ENCODE measurements at regions not wholly inside any gene's neighbourhood (a gene's known extent, or its start where the extent isn't known, plus 50 kb on each side); places are given as distances from the start of the nearest gene placed in this dataset.

DNA sequence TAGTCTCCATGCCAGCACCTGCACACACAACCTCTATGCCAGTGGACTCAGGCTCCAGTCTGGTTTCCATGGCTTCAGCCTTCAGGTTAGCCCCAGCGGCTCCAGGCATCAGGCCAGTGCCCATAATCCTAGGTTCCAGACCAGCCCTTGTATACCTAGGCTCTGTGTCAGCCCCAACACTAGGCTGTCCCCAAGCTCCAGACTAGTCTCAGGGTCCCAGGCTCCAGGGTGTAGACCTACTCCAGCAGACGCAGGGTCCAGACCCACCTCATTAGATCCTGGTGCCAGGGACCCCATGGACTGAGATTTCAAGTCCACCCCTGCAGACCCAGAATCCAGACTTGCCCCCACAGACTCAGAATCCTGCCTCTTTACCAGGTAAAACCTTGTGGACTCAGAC is 275.9 kb downstream of the SLC16A7 start:
- H3K4me1 ChIP-seq: no peaks in the 10 kb centered on the region

DNA sequence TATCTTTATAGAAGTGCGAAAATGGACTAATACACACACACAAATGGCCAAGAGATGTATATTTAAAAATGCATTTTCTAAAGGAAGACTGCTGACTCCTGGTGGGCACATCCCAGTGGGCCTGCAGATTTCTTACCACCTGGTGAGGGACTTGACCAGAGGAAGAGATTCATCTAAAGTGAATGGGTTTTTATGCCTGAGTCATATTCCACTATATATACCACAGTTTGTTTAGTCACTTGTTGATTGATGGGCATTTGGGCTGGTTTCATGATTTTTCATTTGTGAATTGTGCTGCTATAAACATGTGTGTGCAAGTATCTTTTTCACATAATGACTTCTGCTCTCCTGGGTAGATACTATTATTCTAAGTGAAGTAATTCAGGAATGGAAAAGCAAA is 277.3 kb downstream of the SLC16A7 start:
- DNase-seq (ENCODE audit: low spot score in 2 of 2): no peak
- H3K27me3 ChIP-seq: no peaks in the 10 kb centered on the region
- intact Hi-C loops (cut with DNase I; ENCODE audit: low total_unique reads): no loop called here
- no peaks in the 10 kb centered on the region for H3K36me3 ChIP-seq
- TF ChIP-seq POLR2AphosphoS5 (IDR thresholded peaks at IDR 0.05) (no peak), POLR2A (IDR thresholded peaks at IDR 0.05) (no peak)
- TF ChIP-seq, protein P1, sequence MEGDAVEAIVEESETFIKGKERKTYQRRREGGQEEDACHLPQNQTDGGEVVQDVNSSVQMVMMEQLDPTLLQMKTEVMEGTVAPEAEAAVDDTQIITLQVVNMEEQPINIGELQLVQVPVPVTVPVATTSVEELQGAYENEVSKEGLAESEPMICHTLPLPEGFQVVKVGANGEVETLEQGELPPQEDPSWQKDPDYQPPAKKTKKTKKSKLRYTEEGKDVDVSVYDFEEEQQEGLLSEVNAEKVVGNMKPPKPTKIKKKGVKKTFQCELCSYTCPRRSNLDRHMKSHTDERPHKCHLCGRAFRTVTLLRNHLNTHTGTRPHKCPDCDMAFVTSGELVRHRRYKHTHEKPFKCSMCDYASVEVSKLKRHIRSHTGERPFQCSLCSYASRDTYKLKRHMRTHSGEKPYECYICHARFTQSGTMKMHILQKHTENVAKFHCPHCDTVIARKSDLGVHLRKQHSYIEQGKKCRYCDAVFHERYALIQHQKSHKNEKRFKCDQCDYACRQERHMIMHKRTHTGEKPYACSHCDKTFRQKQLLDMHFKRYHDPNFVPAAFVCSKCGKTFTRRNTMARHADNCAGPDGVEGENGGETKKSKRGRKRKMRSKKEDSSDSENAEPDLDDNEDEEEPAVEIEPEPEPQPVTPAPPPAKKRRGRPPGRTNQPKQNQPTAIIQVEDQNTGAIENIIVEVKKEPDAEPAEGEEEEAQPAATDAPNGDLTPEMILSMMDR (IDR thresholded peaks at IDR 0.05): no peak
- H3K9me3 ChIP-seq: no peaks in the 10 kb centered on the region
- no peak overlapping the region for H3K27ac ChIP-seq
- no peak overlapping the region for H3K4me3 ChIP-seq
- H3K4me1 ChIP-seq: no peaks in the 10 kb centered on the region

More for the DNA sequence above, 275.9 kb downstream of the SLC16A7 start:
- Histone ChIP-seq H3K36me3 (no peaks in the 10 kb centered on the region), H3K4me3 (no peak overlapping the region), H3K27me3 (no peaks in the 10 kb centered on the region), H3K27ac (no peak overlapping the region), H3K9me3 (no peaks in the 10 kb centered on the region)
- TF ChIP-seq, protein P1 (IDR thresholded peaks at IDR 0.05): no peak
- no peak for TF ChIP-seq POLR2AphosphoS5 (IDR thresholded peaks at IDR 0.05)
- TF ChIP-seq POLR2A (IDR thresholded peaks at IDR 0.05): no peak
- intact Hi-C loops (cut with DNase I; ENCODE audit: low total_unique reads): no loop called here
- no peak for DNase-seq (ENCODE audit: low spot score in 2 of 2)

DNA sequence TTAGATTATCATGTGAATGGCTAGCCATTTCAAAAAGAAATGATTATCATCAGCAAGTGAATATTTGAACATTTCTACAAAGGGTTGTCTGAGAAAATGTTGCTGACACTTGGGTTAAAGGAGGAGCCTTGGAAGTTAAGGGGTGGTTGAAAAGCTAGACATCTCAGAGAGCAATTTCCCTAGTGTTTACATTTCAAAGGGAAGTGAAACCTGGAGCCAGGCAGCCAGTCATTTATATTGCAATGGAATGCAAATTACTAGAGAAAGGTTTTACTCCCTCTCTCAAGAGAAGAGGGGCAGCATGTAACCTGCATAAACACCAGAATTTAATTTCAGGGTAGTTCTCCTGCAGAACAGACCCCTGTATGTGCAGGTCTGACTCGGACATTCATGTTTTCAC is 279.0 kb downstream of the SLC16A7 start:
- no peaks in the 10 kb centered on the region for H3K27me3 ChIP-seq
- H3K36me3 ChIP-seq: no peaks in the 10 kb centered on the region
- H3K4me3 ChIP-seq: no peak overlapping the region
- H3K4me1 ChIP-seq: no peaks in the 10 kb centered on the region
- intact Hi-C loops (cut with DNase I; ENCODE audit: low total_unique reads): no loop called here
- no peak overlapping the region for H3K27ac ChIP-seq
- no peak for DNase-seq (ENCODE audit: low spot score in 2 of 2)
- TF ChIP-seq POLR2AphosphoS5 (IDR thresholded peaks at IDR 0.05): no peak
- TF ChIP-seq, protein P1 (IDR thresholded peaks at IDR 0.05): no peak
- TF ChIP-seq POLR2A (IDR thresholded peaks at IDR 0.05): no peak
- H3K9me3 ChIP-seq: no peaks in the 10 kb centered on the region

DNA sequence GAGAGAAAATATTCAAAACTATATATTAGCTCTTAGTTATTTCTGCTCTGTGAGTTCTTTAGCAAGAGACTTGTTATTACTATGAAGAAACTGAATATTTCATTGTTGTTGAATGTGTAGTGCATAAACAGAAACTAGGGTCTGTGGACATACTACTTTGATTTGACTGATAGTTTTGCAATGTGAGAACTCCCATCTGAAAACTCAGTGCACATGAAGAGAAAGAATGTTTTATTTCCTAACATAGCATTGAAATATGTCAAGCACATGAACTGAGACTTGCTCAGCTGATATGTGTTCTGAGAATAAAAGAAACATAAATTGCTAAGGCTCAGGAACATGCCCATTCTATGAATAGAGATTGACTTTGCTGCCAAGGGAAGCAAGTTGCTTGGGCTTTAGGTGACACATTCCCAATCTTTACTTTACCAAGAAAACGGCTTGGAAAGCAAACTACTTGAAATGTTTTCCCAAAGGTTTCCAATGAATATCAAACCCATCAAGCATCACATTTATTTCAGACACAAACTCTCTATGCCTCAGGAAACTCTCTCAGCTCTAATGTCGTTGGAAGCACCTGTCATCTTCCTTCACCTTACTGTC is 290.4 kb downstream of the SLC16A7 start:
- H3K36me3 ChIP-seq: no peaks in the 10 kb centered on the region
- no peaks in the 10 kb centered on the region for H3K9me3 ChIP-seq
- intact Hi-C loops (cut with DNase I; ENCODE audit: low total_unique reads): no loop called here
- no peak for DNase-seq (ENCODE audit: low spot score in 2 of 2)
- TF ChIP-seq POLR2AphosphoS5 (IDR thresholded peaks at IDR 0.05) (no peak), POLR2A (IDR thresholded peaks at IDR 0.05) (no peak)
- TF ChIP-seq, protein P1 (IDR thresholded peaks at IDR 0.05): no peak
- H3K27me3 ChIP-seq: no peaks in the 10 kb centered on the region
- no peak overlapping the region for H3K4me3 ChIP-seq
- H3K4me1 ChIP-seq: no peaks in the 10 kb centered on the region
- H3K27ac ChIP-seq: no peak overlapping the region

DNA sequence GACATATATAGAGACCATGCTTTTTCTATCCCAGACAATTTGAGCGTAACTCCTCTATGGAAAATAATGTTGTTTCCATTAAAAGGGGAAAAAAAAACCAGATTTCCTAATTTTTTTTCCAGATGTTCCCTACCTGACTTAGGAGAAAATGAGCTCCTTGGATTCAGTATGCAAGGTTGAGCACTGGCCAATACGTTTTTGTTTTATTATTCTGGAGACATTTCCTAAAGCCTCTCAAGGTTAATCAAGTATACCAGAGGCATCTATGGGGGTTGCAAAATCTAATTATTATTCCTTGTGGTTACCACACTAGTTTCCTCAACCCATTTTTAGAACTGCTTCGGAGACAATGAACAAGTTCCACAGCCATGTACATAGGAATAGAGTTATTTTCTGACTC is 291.3 kb downstream of the SLC16A7 start:
- intact Hi-C loops (cut with DNase I; ENCODE audit: low total_unique reads): no loop called here
- no peaks in the 10 kb centered on the region for H3K9me3 ChIP-seq
- no peak overlapping the region for H3K4me3 ChIP-seq
- H3K27ac ChIP-seq: no peak overlapping the region
- DNase-seq (ENCODE audit: low spot score in 2 of 2): no peak
- H3K4me1 ChIP-seq: no peaks in the 10 kb centered on the region
- H3K36me3 ChIP-seq: no peaks in the 10 kb centered on the region
- H3K27me3 ChIP-seq: no peaks in the 10 kb centered on the region
- no peak for TF ChIP-seq POLR2AphosphoS5 (IDR thresholded peaks at IDR 0.05)
- TF ChIP-seq, protein P1 (IDR thresholded peaks at IDR 0.05): no peak
- TF ChIP-seq POLR2A (IDR thresholded peaks at IDR 0.05): no peak

All from breast epithelium (tissue), 4 donors.